Activated CD8-positive, alpha-beta memory T cell treated with anti-CD3 and anti-CD28 coated beads for 24 hours (primary cell): ENCODE measurements at regions not wholly inside any gene's neighbourhood (a gene's known extent, or its start where the extent isn't known, plus 50 kb on each side); places are given as distances from the start of the nearest gene placed in this dataset.
"Not testable (repeated sequence)": the region's sequence is repeated elsewhere in the genome, so short reads cannot be mapped to it uniquely, and the experiment has no call there.

Experiments used
- DNase-seq: peaks from one replicate; pipeline ENCODE4 v3.0.0-alpha.2; 2020

GRCh38 chr17:45554479-45554878, 64.0 kb upstream of the PLEKHM1 start:
- not testable (repeated sequence) for DNase-seq

- not testable (repeated sequence) for DNase-seq
Measured at GRCh38 chr17:45558821-45559220, 68.3 kb upstream of the PLEKHM1 start.

- DNase-seq, result not testable (repeated sequence)
Measured at GRCh38 chr17:45562868-45563267, 72.3 kb upstream of the PLEKHM1 start.

GRCh38 chr17:45563283-45563682, 72.8 kb upstream of the PLEKHM1 start:
- not testable (repeated sequence) for DNase-seq

GRCh38 chr17:45568275-45568674, 77.8 kb upstream of the PLEKHM1 start:
- not testable (repeated sequence) for DNase-seq

GRCh38 chr17:45573326-45573725, 82.8 kb upstream of the PLEKHM1 start:
- not testable (repeated sequence) for DNase-seq

- DNase-seq, result no peak
Measured at GRCh38 chr17:45573924-45574770, 83.6 kb upstream of the PLEKHM1 start.

GRCh38 chr17:45575126-45575885, 84.8 kb upstream of the PLEKHM1 start:
- no peak for DNase-seq

- not testable (repeated sequence) for DNase-seq
Measured at GRCh38 chr17:45576527-45577307, 86.2 kb upstream of the PLEKHM1 start.

- no peak for DNase-seq
Measured at GRCh38 chr17:45577571-45578279, 87.2 kb upstream of the PLEKHM1 start.

- no peak for DNase-seq
Measured at GRCh38 chr17:45578516-45579455, 88.3 kb upstream of the PLEKHM1 start.

GRCh38 chr17:45579529-45580495, 89.3 kb upstream of the PLEKHM1 start:
- no peak for DNase-seq

- DNase-seq, result no peak
Measured at GRCh38 chr17:45580924-45581323, 90.4 kb upstream of the PLEKHM1 start.

GRCh38 chr17:45581860-45582259, 91.3 kb upstream of the PLEKHM1 start:
- no peak for DNase-seq

- peak; percentile 89 for DNase-seq
Measured at GRCh38 chr17:45584092-45585036, 93.8 kb upstream of the PLEKHM1 start.

- DNase-seq, result peak; percentile 92
Measured at GRCh38 chr17:45585037-45585733, 94.7 kb upstream of the PLEKHM1 start.

GRCh38 chr17:45585794-45586650, 95.5 kb upstream of the PLEKHM1 start:
- DNase-seq, result peak; percentile 79
